H1 (cell line): ENCODE measurements at regions not wholly inside any gene's neighbourhood (a gene's known extent, or its start where the extent isn't known, plus 50 kb on each side); places are given as distances from the start of the nearest gene placed in this dataset.

ENCODE experiments used
- BRCA1 ChIP-seq: IDR thresholded peaks from 2 replicates; pipeline ENCODE4 v1.6.1; 2012; ENCODE audit warnings: low read depth, low read length, improper control_type of control experiment
- EZH2 ChIP-seq: fragments of 200-600 bp; sonication (generic); IDR thresholded peaks from 2 replicates; pipeline ENCODE4 v1.7.1; 2012; ENCODE audit warnings: low read depth, mild to moderate bottlenecking, moderate library complexity, low read length, inconsistent platforms; ENCODE audit not compliant: severe bottlenecking
- FOSL1 ChIP-seq: IDR thresholded peaks from 2 replicates; pipeline ENCODE4 v1.6.1; 2011; ENCODE audit warnings: mild to moderate bottlenecking, low read depth, low read length, moderate library complexity; ENCODE audit not compliant: insufficient read depth
- GTF2F1 ChIP-seq: IDR thresholded peaks from 2 replicates; pipeline ENCODE4 v1.6.1; 2012; ENCODE audit warnings: low read depth, low read length, improper control_type of control experiment, borderline replicate concordance
- JUND ChIP-seq: IDR thresholded peaks from 2 replicates; pipeline ENCODE4 v1.6.1; 2011; ENCODE audit warnings: mild to moderate bottlenecking, improper control_type of control experiment, low read length
- NANOG ChIP-seq: IDR thresholded peaks from 2 replicates; pipeline ENCODE4 v1.6.1; 2011; ENCODE audit warnings: low read length, low read depth, mild to moderate bottlenecking, inconsistent platforms; ENCODE audit not compliant: insufficient read depth, poor library complexity, severe bottlenecking
- NRF1 ChIP-seq: IDR thresholded peaks from 2 replicates; pipeline ENCODE4 v1.6.1; 2011; ENCODE audit warnings: mild to moderate bottlenecking, low read depth, low read length, improper control_type of control experiment
- SIX5 ChIP-seq: IDR thresholded peaks from 2 replicates; pipeline ENCODE4 v1.6.1; 2011; ENCODE audit warnings: mild to moderate bottlenecking, low read depth, low read length
- ZNF274 ChIP-seq: IDR thresholded peaks from 2 replicates; pipeline ENCODE4 v1.7.0; 2012; ENCODE audit warnings: low read length, borderline replicate concordance; ENCODE audit errors: extremely low read depth

- no peak for TF ChIP-seq EZH2
- TF ChIP-seq SIX5 = no peak
- no peak for TF ChIP-seq NANOG
- TF ChIP-seq GTF2F1 = no peak
- TF ChIP-seq NRF1 = no peak
- no peak for TF ChIP-seq JUND
- no peak for TF ChIP-seq BRCA1
- TF ChIP-seq FOSL1 = no peak
- TF ChIP-seq ZNF274 = no peak
- TF ChIP-seq, all 59 proteins: peak for 0
Measured at GRCh38 chr6:167747645-167748044, 79.1 kb upstream of the AFDN start (continued).
